NCI-H1436 treated with DMSO at 0.1 percent for 48 hours (cell line): ENCODE measurements at regions not wholly inside any gene's neighbourhood (a gene's known extent, or its start where the extent isn't known, plus 50 kb on each side); places are given as distances from the start of the nearest gene placed in this dataset.

Experiments
- DNase-seq: peaks from one replicate; lab custom pipeline; 2025; lab: John Stamatoyannopoulos, UW

DNA sequence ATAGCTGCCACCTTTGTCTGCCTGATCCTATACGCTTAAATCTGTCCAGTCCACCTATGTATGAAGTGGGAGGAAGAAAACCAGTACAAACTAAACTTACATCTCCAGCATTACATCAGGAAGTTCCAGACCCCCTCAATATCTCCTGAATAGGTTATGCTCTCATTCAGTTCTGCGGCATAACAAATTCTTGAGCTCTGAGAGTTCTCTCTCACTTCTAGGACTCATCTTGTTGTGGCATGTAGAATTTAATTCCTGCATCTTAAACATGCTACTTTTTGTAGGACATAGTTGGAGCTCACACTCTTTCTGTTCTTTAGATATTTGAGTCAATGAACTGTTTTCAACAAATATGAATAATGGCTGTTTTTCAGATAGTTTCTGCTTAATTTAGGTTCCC is 662.5 kb downstream of the CDH11 start:
- no peak for DNase-seq

DNA sequence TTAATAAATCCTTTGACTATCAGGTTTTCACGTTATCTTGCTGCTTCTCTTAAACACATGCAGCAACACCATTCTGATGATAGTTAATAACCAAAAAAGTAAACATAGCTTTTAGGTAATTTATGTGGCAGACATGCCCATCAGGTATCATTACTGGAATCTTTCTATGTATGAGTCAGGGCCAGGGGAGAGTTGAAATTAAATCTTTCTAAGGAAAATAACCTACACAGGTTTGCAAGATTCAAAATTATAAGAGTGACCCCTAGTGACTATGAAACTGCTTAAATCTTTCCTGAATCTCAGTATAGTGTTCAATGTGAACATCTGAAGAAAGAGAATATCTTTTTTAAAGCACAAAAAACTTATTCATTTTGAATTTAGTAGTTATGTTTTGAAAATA is 666.6 kb downstream of the CDH11 start:
- no peak for DNase-seq

DNA sequence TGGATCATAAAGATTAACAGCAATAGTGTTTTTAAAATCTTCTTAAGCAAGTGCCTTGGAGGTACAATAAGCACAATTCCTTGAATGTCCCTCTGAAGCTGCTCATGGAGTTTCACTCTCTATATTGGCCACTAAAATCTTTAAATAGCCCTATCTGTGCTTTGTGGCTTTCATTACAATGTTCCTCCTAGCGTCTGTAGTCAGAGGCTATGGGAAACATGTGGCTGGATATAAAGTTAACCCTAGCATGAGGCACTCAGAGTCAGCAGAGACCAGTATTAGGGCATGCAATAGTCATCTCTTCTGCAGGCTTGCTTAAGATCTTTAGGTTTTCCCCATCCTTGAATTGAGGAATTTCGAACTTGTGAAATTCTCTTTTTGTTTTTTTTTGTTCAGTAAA is 668.2 kb downstream of the CDH11 start:
- no peak for DNase-seq

DNA sequence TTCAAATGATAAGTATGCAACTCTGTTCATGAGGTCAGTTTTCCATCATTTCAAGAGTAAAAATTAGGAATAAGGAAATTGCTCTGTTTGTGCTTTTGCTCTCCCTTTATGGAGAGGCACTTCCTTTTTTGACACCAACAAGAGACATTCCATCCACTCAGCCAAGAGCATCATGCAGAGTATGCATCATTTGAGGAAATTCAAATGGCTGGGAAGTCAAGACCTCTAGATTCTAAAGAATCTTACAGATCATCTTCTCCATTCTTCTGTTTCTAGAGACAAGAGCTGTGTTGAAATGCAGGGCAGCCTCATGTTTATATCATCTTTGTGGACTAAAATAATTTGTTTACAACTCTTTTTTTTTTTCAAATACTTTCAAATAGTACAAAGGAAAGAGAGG is 669.4 kb downstream of the CDH11 start:
- DNase-seq = no peak

DNA sequence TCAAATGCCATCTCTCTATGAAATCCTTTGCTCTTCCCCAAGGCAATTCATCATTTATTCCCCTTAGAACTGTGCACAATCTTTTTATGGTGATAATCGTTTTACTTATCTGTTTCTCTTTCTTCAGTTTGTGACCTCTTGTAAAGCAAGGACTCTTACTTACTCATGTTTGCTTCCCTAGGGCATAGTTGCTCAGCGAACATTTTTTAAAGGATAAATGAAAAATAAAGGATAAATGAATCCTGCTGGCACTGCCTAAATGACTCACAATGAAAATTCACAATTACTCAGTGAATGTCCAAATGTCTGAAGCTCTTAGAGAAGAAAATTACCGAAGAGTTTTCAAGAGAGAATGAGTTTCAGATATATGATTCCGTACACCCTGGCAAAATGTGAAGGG is 671.7 kb downstream of the CDH11 start:
- DNase-seq = no peak

DNA sequence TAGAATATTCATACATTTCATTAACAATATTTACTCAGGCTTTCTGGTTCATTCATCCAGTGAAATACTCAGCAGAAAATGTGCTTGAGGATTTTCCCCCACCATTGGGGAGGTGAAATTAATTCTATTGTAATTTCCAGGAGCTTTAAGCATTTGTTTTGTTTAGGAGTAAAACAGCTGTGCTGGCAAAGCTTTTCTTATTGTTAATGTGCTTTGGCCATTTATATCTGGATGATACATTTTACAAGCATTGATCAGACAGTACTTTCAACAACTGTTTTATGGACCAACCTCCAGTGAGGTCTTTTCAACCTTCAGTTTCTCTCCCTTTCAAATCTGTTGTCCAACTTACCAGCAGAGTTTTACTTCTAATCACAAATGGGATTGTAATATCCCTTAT is 672.4 kb downstream of the CDH11 start:
- no peak for DNase-seq

DNA sequence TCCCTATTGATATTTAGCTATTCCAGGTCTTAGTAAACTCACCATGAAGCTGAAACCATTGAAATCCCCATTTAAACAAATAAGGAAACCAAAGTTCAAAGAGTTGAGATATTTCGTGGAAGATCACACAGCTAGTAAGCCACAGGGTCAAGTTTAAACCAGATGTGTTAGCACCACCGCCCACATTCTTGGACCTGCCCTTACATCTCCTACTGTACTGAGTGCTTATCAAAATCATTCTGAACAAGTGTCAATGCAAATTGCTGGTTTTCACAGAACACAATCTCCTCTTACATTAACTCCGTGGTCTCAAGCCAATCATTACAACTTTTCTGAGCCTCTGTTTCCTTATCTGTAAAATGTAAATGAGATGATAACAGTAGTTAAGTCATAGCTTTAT is 676.2 kb downstream of the CDH11 start:
- DNase-seq = no peak

DNA sequence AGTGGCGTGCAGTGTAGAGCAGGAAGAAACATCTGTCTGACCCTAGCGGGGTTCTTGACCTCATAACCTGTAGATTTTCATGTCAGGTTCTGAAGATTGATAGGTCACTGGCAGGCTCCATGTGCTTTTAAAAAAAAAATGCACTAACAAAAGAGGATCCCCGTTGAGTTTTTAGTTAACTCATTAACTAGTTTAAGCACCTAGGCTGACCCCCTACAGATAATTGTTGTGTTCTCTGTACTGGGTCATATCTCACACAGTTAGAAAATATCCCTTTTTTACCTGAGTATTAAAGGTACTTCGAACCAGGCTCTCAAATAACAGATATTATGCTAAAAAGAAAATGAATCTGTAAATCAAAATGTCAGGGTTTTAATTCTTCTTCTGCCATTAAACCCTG is 676.6 kb downstream of the CDH11 start:
- no peak for DNase-seq

DNA sequence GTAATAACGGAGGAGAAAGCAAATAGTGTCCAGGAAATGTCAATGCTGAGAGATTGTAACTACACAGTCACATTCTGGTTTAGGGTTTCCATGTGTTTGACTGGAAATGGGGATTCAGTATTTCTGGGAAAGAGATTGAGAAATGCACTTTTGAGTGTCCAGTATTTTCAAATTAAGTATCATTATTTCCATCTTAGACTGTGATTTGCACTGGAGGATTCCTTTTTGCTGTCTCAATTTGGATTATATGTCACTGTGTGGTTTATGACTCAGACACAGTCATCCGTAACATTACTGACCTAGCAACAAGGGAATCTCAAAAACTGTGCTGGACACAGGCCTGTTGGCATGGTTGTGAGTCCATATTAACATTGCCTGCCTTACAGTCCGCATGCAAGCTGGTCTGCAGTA is 681.4 kb downstream of the CDH11 start:
- DNase-seq = no peak

DNA sequence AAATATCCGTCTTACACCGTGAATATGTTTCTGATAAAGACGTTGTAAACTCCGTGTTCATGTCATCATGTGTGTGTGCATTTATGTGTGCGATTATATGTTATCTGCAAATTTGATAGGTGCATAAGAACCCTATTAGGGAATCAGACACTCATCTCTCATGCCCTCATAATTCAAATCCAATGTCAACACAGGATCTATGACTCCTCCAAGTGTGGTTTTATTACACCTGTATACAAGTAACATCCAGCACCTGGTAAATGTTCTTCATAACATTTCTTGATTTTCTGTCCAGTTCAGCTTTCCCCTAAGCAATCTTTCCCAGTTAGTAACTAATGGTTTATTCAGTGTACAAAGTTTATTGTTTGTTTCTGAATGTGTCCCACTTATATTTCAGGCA is 681.9 kb downstream of the CDH11 start:
- DNase-seq = no peak

DNA sequence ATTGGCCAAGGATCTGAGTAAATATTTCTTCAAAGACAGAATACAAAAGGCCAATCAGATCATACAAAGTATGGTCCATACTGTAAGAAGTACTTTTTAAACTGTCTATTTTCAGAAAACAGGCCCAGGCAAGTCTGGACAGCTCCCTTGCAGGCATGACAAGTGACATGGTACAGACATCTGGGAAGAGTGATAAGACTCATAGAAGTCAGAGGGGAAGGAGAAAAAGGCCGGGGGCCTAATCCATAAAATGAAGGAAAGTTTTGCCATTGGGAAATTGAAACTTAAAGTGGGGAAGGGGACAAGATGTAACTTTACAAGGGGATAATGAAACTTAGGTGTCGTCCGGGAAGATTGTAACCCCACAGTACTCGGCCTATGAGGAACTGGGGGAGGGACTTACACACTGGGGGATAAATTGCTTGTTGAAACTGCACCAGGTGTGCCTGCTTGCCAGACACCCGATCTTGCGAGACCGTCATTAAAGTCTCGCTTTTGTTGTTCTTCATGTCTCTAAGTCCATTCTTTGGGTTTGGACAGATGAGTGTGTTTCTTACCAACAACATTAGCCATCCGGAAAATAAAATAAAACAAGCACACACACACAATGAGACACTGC is 684.0 kb downstream of the CDH11 start:
- no peak for DNase-seq

DNA sequence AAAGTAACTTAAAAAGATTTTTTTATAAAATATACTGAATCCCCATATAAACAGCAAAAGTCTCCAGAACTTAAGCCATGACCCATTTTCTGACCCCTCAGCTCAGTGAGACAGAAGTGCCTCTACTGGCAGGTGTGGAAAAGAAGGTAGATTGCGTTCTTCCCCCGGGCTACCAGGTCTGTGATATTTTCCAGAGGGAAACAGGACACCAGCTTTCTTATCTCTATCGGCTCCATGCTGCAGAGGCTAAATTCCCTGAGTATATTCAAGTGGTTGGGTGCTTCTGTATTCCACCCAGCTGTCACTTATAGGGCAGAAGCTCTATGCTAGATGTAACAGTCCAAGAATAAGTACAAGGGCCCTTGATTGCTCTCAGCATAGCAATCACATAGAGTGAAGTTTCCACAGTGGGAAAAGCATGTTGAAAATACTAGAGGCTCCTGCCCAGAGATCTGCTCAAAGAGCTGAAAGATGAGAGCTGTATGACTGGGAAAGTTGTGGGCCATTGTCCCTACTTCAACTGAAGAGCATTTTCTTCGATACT is 687.3 kb downstream of the CDH11 start:
- DNase-seq = no peak

DNA sequence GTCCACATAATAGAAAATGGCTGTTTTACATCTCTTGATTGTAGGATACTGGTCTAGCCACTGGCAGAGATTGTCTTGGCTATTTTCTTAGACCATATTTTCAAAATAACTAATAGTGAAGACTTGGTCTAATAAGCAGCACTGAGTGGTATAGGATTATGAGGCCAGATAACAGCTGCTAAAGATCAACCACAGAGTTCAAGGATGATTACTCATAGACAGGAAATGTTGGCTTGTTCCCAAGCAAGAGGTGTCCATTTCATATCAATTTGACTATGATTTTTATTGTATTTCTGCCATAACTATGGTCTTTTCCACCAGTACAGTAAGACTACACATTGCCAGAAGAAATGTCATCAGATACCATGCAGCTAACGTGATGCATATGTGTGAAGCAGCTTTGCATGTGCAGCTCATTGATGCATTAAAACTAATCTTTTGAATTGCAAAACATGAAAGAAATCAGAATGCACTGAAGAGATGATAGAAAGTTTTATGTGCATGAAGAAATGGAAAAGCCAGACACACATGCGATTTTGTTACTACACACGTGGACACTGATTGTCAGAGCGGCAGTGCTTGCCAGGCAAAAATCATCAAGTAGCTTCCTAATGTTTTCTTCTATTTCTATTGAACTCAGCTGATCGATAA is 693.3 kb downstream of the CDH11 start:
- DNase-seq = no peak

DNA sequence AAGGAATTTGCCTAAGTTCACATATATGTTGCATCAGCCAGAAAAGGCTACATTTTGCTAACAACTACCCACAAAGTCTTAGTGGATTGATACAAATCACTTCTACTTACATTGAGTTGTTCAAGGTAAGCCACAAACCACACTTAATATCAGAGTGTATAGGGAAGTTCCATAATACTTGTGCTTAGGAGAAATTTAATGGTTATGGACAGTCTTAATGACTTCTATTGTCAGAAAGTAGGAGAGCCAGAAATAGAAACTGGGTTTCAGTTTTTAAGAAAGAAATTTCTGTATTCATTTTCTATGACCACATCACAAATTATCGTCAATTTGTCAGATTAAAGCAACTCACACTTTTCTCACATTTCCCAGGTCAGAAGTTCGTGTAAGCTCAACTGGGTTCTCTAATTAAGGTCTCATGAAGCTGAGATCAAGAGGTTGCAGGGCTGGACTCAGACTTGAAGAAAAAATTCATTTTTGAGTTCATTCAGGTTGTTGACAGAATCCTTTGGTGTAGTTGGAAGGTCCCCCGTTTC is 695.7 kb downstream of the CDH11 start:
- no peak for DNase-seq

DNA sequence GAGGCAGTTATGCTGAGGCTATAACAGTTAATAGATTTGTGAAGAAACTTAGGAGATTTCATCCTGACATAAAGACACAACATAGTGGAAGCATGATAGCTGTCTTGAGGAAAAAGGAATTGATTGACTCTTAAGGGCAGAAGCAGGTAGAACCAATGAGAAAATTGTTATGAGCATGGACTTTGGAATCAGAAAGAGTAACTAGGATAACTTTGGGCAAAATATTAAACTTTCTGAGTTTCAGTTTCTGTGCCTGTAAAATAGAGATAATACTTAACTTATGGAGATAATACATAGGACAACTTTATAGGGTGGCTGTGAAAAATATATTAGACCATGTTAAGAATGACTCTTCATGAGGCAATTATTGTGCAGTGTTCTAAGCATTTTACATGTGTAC is 696.5 kb downstream of the CDH11 start:
- DNase-seq = no peak

DNA sequence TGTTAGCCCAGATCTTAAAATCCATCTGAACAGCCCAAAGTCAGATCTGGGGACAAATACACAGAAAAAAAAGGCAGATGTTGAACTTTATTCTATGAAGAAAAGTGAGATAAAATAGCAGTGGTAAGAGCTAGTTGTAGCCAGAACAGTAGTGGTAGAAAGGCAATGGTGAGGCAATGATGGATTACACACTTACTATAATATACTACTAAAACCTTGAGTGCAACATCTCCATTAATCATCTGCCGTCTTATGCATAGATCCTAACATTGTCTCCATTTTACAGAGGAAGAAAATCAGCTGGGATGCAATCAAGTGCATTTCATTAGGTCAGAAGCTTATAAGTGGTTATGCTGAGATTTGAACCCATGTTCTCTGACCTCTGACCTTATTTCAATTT is 699.6 kb downstream of the CDH11 start:
- DNase-seq = no peak

DNA sequence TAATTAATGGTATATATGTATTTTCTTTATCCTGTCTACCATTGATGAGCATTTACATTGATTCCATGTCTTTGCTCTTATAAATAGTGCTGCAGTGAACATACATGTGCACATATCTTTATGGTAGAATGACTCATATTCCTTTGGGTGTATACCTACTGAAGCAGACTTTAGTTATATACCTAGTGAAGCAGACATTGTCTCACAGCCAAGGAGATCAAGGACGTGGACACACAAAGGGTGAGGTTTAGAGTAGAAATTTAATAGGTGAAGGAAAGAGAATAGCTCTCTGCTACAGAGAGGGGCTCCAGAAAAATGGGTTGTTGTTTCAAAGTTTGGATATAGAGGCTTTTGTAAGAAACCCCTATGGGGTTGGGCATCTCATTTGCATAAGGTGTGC is 700.3 kb downstream of the CDH11 start:
- DNase-seq = no peak

DNA sequence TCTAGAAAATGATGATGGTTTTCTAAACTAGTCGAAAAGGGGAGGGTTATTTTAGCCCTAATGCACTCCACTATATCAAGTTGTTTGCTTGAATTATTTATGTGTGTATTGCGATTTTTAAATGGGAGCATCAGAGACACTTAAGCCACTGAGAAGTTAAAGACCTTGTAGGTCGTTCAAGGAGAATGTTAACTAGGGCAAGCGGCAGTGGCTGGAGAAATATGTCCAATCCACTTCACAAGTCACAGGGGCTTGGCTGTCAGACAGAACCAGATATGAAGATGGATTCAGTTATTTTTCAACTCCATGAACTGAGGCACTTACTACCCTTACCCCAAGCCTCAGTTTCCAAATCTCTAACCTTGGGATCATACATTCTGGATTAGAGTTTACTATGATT is 702.0 kb downstream of the CDH11 start:
- no peak for DNase-seq

DNA sequence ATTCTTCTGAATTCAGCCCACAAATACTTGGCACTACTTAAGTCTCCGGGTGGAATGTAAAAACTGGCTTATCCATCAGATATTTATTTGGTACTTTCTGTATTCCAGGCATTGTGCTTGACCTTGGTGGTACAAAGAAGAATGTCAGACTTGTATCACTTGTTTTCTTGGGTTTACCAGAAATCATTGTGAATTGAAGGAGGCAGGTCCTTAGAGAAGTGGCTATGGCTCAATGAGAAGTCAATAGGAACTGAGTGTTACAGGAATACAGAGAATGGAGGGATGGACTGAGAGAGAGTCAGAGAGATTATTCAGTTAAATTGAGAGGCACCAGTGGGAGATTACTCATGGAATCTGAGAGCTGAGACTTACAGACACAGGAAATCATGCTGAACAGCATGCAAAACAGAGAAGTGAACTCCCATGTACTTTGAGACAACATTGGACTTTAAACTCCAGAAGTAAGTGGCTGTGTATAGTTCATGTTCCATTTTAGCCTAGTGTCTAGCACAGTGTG is 704.1 kb downstream of the CDH11 start:
- no peak for DNase-seq

DNA sequence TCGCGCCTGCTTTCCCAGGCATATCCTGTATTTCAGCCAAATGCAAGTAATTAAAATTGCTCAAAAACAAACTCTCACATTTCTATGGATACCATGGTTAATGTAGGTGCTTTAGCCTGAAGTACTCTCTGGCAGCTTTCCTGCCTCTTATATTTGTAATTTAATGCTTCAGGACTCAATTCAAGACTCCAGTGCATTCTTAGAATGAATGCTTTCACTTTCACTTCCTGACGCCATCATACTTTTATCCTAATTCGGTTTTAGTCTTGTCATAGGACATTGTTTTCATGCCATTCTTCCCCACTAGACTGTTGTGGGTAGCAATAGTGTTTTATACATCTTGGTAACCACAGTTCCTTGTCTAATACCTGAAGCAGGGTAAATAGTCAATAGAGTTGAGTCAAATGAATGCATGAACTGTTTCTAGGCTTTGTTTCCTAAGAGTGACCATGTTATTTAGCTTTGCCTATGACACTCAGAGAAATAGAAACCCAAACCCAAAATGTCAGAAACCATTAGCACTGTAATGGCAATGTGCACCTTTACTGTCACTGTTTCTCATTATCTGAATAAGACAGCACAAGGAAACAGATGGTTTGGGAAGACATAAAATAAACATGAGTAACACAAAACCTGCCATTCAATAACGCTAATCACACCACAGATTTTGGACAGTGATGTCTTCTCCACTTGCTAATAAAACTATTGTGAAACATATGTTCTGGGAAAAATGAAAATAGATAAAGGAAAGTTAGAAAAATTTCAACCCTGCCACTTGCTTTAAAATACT is 705.5 kb downstream of the CDH11 start:
- DNase-seq = no peak

DNA sequence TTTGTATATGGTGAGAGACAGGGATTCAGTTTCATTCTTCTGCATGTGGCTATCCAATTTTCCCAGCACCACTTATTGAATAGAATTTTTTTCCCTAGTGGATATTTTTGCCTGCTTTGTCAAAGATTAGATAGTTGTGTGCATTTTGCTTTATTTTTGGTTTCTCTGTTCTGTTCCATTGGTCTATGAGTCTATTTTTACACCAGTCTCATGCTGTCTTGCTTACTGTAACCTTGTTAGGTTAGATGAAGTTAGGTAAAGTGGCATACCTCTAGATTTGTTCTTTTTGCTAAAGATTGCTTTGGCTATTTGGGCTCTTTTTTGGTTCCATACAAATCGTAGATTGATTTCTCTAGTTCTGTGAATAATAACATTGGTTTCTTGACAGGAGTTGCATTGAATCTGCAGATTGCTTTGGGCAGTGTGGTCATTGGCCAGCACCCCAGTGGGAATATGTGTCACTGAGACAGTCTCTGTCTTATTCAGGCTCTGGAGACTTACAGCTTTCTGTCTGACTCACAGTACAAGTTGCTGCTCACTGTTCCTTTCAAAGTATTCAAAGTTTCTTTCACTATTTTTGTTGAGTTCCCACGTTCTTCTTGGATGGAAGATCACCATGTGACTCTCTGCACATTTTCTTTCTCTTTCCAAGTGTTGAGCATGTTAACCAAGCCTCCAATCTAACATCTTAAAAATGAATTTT is 709.1 kb downstream of the CDH11 start:
- DNase-seq = no peak

DNA sequence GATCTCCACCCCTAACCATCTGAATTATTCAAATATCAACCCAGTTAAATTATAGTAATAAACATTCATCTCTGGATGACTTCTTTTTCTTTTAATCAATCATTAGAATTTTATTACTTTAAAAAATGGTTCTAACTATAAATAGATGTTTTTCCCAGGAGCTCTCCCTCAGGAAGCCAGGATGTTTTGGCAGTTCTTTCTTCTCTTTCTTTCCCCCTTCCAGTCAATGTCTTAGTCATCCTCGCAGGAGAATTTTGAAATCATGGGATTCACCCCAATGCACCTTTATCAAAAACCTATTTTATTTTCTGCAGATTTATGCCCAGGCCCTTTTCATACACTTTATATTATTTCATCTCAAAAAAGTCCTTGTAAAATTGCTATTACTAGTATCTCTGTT is 711.6 kb downstream of the CDH11 start:
- DNase-seq = no peak
